NCI-H82 treated with DMSO at 0.1 percent for 48 hours (cell line): ENCODE measurements at regions not wholly inside any gene's neighbourhood (a gene's known extent, or its start where the extent isn't known, plus 50 kb on each side); places are given as distances from the start of the nearest gene placed in this dataset.

Experiments
- DNase-seq: peaks from one replicate; lab custom pipeline; 2025; ENCODE audit not compliant: unreplicated experiment; lab: John Stamatoyannopoulos, UW

DNA sequence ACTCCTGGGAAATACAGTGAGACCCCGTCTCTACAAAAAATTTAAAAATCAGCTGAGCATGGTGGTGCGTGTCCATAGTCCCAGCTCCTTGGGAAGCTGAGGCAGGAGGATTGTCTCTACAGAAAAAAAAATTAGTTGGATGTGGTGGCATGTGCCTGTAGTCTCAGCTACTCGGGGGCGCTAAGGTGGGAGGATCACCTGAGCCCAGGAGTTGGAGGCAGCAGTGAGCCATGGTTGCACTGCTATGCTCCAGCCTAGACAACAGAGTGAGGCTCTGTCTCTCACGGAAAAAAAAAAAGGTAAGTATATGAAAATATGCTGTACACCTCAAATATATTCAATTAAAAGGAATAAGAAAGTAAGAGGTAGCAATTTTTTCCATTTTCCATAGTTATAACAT lies 92.5 kb upstream of the TGIF1 start:
- DNase-seq, result no peak

DNA sequence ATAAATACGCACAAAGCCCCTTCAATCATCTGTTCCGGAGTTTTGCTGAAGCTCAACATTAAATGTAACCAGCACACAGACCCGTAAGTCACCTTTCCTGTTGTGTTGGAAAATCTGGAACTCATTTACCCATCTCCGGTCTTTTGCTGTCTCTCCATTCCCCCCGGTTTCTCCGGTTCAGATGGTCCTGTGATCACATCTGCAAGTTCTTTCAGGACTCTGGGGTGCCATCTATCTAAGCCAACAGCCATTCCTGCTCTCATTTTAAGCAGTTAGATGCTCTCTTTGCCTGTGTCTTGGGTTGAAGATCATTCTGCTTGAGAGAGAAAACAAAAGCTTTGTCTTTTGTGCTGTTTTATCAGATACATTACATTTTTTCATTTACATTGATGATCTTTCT lies 91.7 kb upstream of the TGIF1 start:
- no peak for DNase-seq

DNA sequence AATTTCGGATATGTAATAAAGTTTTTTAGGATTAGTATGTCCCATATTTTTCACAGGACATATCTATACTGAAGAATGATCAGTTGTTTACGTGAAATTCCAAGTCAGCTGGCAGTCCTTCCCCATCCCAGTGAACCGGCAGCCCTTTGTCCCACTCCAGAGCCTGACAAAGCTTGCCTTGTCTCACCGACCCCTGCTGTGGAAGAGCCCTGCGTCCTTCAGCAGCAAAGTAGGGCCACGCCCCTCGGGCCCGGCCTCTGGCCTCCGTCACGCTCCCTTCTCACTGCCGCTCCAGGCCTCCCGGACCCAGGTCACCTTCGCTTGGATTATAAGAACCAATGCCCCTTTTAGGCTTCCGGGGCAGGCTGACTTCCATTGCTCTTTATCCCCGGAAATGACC lies 89.8 kb upstream of the TGIF1 start:
- DNase-seq, result no peak

DNA sequence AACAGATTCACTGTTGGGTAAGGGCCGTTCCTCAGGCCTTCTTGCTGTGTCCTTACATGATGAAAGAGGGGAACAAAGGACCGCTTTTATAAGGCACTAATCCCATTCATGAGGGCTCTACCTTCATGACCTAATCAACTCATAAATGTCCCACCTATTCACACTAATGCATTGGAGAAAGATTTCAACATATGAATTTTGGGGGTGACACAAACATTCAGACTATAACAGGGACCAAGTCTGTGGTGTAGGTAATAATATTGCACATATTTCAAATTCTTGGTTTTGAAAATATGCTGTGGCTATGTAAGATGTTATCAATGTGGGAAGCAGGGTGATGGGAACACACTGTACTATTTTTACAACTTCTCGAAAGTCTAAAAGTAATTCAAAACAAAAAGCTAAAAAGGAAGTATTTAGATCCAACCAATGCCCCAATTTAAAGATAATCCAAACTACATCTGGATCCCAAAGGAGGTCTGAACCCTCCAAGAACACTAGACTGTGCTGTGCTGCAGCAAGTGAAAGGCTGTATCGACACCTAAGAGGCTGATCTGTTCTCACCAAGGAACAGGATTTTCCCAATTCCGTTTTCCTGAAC lies 82.4 kb upstream of the TGIF1 start:
- no peak for DNase-seq

DNA sequence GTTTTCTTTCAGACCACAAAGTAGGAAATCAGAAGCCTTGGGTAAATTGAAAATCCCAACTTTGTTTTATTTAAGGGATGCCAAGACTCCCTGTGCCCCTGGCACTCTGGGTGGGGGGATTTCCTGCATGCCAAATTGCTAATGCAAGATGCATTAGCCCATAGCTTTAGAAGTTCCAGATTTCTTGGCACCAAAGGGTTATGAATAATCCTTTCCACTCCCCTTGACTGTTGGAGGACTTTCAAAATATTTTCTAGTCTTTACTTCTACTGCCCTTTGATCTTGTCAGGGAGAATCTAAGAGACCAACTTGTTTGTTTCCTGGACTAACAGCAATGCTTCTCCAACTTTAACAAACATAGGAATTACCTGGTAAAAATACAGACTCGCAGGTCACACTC lies 81.8 kb upstream of the TGIF1 start:
- no peak for DNase-seq

DNA sequence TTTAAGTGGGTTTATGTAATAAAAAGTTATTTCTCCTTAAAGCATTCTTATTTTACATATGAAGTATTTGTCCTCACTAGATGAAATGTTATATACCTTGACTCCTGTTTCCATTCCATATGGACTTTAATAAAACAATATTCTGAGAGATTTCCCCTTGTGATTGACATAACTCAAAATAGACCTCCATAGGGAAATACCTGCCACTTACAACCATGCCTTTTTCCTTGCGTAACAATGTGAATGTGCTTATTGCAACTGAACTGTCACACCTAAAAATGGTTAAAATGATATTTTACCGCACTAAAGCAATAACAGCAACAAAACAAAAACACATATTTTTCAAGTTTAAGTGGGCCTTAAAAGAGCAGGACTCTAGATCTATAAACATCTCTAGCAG lies 70.3 kb upstream of the TGIF1 start:
- no peak for DNase-seq

DNA sequence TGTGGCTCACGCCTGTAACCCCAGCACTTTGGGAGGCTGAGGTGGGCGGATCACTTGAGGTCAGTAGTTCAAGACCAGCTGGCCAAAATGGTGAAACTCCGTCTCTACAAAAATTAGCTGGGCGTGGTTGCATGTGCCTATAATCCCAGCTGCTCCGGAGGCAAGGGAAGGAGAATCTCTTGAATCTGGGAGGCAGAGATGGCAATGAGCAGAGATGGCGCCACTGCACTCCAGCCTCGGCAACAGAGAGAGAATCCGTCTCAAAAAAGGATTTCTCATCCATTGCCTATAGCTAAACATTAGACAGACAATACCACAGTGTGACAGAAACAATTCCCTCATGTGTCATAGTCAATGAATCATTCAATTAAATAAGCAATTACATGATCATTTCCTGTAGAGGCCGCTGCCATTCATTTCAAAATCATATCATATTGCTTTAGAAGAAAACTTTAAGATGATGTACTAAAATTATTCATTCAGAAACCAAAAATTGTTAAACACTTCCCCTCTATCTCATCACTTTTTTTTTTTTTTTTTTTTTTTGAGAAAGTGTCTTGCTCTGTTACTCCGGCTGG lies 69.5 kb upstream of the TGIF1 start:
- DNase-seq, result no peak

DNA sequence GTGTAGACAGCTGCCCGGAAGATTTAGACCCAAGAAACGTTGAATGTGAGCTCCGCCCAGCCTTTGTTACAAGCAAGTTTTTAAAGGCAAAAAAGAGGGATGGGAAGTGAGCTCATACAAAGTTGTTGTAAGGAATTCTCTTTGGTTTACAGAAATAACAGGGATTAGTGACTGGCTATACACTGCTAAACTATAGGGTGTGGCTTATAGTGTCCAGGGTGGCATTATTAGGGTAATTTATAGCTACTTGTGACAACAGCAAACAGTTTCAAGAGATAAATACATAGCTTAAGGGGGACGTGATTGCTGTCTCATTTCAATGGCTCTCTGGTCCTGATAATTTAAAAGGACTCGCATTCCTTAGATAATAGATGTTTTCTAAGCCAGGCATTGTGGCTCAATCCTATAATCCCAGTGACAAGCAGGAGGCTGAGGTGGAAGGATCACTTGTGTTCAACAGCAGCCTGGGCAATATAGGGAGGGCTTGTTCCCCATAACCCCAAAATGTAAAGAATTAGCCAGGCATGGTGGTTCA lies 66.5 kb upstream of the TGIF1 start:
- peak; percentile 72 for DNase-seq

DNA sequence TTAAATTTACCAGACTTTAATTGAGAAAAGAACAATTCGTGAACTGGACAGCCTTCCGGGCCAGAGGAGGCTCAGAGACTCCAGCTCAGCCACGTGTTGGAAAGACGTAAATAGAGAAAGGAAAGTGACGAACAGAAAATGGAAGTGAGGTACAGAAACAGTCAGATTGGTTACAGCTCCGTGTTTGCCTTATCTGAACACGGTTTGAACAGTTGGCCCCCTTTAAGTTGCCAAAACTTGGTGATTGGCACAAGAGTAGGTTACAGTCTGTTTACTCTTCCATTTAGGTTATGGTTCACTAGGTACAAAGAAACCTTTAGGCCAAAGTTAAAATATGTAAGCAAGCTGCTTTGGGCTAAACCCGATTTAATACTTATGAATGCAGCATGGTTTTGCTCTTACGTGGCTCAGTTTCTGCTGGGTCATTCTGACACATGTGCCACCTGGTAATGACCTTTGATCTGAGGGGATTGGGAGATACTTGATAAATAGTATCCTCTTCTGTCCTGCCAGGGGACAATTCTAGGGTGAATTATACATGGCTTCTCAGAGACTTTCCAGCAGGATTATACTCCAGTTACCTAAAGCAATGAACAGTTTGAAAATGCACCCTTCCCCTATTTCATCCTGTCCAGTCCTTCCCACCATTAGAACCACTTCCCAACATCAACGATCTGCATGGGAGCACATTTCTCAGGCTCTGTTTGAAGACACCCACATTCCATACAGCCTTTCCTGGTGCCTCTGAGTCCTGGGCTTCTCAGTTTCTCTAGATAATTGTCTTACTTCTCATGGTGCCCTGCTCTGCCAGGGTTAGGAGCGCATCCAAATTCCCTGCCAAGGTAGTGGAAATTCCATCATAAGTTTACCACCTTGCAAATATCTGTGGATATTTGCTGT lies 65.1 kb upstream of the TGIF1 start:
- DNase-seq, result no peak

DNA sequence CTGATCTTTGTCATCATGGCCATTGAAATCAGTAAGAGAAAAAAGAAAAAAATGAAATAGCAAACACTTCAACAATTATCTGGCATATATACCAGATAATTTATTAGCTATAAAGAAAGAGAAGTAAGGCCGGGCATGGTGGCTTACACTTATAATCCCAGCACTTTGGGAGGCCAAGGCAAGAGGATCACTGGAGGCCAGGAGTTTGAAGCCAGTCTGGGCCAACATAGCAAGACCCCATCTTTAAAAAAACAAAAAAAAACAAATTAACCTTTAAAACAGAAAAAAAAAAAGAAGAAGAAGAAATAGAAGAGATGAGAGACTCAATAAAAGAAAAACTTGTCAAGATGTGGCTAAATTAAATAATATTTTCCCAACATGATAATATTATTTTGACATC lies 61.6 kb upstream of the TGIF1 start:
- no peak for DNase-seq

DNA sequence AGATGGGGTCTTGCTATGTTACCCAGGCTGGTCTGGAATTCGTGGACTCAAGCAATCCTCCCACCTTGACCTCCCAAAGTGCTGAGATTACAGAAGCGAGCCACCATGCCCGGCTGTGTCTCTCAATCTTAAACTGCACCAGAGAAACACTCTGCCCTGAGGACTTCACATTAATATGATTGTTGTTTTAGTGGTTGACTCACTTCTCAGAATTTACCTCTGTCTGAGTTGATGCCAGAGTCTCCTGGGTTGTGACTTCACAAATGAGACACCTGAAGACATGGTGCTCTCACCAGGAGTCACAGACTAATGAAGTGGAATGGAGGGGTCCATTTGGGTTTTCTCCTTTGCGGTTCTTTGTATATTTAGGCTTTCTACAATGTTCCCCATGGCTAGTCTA lies 61.0 kb upstream of the TGIF1 start:
- no peak for DNase-seq

DNA sequence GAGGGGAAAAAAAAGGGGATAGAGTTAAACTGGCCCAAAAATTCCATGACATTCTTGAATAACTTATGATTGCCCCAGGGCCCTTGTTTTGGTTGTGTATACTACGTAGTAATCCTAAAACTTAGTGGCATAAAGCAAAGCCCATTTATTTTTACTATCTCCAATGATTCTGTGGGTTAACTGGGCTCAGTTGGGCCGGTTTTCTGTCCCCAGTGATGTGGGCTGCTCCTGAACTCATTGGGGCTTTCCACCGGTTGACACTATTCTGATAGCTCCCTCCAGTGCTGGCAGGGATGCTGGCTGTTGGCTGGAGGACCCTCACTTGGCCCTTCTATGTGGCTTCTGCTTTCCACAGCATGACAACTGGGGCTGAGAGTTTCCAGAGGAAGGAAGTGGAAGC lies 60.0 kb upstream of the TGIF1 start:
- no peak for DNase-seq

DNA sequence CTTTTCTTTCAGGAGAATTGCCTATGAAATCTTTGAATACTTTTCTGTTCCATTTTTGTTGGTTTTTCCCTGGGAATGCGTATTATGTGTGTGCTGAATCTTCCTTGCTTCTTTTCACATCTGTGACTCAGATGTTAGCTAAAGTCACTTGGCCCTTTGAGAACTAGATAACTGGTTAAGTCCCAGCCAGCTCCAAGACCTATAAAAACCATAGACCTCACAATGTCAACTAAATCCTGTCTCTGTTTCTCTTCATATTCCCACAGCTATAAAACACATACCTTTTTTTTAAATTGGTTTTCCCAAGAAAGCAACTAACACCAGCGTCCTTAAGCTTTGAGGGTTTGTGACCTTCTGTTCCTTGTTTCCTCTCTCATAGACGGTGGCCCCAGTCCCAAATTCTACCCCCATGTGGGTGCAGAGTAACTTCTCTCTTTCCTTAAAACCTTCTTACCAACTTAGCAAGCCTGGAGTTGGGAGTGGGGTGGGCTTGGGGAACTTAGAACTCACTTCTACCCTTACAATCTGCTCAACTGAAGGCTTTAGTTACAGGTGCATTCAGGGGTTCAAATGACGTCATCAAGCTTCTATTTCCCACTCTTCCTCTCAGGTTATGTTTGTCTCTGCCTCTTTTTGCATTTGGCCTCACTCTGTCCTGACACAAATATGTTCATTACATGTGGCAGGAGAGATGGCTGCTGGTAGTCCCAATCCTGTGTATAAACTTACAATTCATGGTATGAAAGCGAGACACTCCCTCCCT lies 58.1 kb upstream of the TGIF1 start:
- DNase-seq, result no peak

DNA sequence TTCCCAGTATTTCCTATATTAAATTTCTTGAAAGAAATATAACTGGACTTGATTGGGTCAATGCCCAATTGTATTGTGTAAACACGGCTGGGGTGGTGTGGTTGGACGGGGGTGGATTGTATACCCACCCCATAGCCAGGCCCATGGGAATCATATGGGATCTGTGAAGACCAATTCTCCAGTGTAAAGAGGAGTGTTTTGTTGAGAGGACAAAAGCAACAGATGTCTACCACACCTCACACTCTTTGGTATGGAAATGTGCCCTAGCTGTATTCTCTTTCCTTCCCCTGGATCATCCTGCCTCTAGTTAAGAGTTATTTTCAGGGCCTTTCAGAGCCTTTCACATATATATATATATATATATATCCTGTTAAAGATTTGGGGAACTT lies 57.5 kb upstream of the TGIF1 start:
- DNase-seq, result no peak

DNA sequence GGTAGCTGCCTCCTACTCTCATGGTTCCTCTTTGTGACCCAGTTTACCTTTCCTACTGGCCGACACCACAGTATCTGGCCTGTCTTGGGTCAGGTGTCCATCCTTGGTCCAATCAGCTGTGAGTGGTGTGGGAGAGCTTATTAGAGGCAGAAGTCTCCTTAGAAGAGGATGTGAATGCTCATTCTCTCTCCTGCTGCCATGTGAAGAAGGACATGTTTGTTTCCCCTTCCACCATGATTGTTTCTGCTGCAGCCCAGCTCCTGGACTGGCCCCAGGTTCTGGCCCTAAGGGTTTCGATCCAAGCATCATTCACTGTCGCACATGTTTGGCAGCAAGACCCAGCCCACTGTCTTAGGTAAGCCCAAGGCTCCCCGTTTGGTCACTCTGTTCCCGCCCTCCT lies 55.3 kb upstream of the TGIF1 start:
- no peak for DNase-seq

DNA sequence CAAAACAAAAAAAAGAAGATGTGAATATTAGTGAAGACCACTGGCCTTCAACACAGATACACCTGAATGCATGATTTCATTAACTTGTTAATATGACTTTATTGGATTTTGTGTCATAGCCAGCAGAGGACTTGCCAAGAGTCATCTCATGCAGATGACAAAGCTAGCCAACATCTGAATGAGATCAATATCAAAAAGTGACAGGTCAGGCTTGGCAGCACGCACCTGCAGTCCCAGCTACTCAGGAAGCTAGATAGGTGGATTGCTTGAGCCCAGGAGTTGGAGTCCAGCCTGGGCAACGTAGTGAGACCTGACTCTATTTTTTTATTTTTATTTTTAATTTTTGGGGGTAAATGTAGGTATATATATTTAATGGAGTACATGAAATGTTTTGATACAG lies 54.5 kb upstream of the TGIF1 start:
- DNase-seq, result no peak

DNA sequence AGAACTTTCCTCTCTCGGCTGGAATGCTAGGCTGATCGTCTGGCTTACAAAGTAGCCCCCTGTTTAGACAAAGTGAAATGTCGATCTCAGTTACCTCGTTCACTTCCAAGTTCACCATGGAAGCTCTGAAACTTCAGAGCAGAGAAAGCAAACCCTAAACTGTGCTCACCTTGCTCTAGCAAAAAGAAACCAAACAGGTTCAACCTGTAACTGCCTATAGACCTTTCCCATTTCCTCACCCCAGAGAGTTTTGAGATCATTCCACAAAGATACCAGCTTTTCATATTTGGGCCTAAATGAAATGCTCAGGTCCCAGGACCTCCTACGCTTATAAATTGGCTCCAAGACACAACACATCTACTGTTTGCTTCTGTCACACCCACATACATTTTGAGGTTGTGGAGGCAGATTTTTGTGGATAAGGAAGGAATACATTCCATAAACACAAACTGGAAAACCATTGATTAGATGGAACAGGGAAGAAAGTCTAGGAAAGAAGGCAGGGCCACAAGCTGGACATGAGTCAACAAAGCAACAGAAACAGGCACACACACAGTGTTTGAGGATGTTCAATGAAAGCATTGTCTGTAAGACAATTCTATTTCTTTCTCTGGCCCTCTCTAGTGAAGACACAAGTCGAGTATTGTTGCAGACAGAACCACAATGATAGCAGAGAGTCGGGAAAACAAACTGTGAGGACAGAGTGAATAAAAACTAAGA lies 52.8 kb upstream of the TGIF1 start:
- no peak for DNase-seq

DNA sequence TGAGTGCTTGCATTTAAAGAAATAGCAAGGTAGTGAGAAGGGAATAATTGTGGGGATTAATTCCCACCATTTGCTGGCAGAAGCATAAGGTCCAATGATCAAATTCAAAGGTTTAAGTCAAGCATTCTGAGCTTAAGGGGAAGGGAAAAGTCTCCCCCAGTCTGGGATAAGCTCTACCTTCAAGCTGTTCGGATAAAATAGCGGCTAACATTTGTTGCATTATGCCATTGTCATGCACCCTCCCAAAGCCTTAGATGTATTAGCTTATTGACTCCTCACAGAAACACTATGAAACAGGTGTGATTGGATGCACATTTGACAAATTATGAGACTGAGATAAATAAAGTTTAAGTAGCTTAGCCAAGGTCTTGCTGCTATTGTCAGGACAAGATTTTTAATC lies 52.2 kb upstream of the TGIF1 start:
- DNase-seq, result peak; percentile 90
